Caco-2 (cell line): ENCODE measurements at regions not wholly inside any gene's neighbourhood (a gene's known extent, or its start where the extent isn't known, plus 50 kb on each side); places are given as distances from the start of the nearest gene placed in this dataset.

Experiments used
- BruUV-seq: library from RNA; stranded (reverse); fragments of 400-500 nt; replicated peaks from 2 replicates; lab custom pipeline; 2021; lab: Mats Ljungman, UMichigan
- CTCF ChIA-PET: fragments of 300-600 bp; sonication (Branson Sonifier 250); formaldehyde crosslinking; loops from one replicate; lab custom pipeline; 2022; ENCODE audit warnings: antibody characterized with exemption; lab: Charles Lee
- POLR2A ChIA-PET: fragments of 300-600 bp; sonication (Branson Sonifier 250); formaldehyde crosslinking; loops from one replicate; lab custom pipeline; 2022; ENCODE audit warnings: antibody characterized with exemption; lab: Charles Lee
- DNase-seq, 2 experiments: peaks; one replicate each; pipeline versions ENCODE4 v3.0.0 to v3.0.0-alpha.2; 2020 to 2022
- H3K27me3 ChIP-seq: replicated peaks from 2 replicates; pipeline ENCODE4 v1.6.0; 2011; ENCODE audit warnings: low read length; ENCODE audit not compliant: control insufficient read depth, insufficient read depth
- H3K36me3 ChIP-seq: 2 replicates; pipeline ENCODE4 v1.5.1; 2011; ENCODE audit warnings: low read length; ENCODE audit not compliant: control insufficient read depth, insufficient read depth
- H3K4me1 ChIP-seq: fragments of 250-450 bp; sonication (Bioruptor Pico); 2 replicates; pipeline ENCODE4 v1.5.1; 2020; ENCODE audit warnings: mild to moderate bottlenecking
- H3K4me3 ChIP-seq: 2 replicates; pipeline ENCODE4 v1.5.1; 2011; ENCODE audit warnings: low read depth, mild to moderate bottlenecking, control low read depth, low read length
- H3K9me3 ChIP-seq: fragments of 250-450 bp; sonication (Bioruptor Pico); 2 replicates; pipeline ENCODE4 v1.5.1; 2020; ENCODE audit warnings: mild to moderate bottlenecking, moderate library complexity
- H3K27ac Mint-ChIP-seq: one replicate; pipeline ENCODE4 v1.8.0; 2022; ENCODE audit warnings: mixed read lengths; ENCODE audit not compliant: unreplicated experiment
- H3K27me3 Mint-ChIP-seq: one replicate; pipeline ENCODE4 v1.8.0; 2022; ENCODE audit warnings: mixed read lengths; ENCODE audit not compliant: insufficient read depth, unreplicated experiment
- H3K36me3 Mint-ChIP-seq: one replicate; pipeline ENCODE4 v1.8.0; 2022; ENCODE audit warnings: mild to moderate bottlenecking, mixed read lengths; ENCODE audit not compliant: insufficient read depth, unreplicated experiment
- H3K4me1 Mint-ChIP-seq: one replicate; pipeline ENCODE4 v1.8.0; 2022; ENCODE audit warnings: low read depth, mixed read lengths; ENCODE audit not compliant: unreplicated experiment
- H3K4me3 Mint-ChIP-seq: one replicate; pipeline ENCODE4 v1.8.0; 2022; ENCODE audit warnings: mild to moderate bottlenecking, moderate library complexity, mixed read lengths; ENCODE audit not compliant: unreplicated experiment
- H3K9me3 Mint-ChIP-seq: one replicate; pipeline ENCODE4 v1.8.0; 2022; ENCODE audit warnings: mixed read lengths; ENCODE audit not compliant: unreplicated experiment
- intact Hi-C: fragments of 100-400 bp; cut with micrococcal nuclease; formaldehyde crosslinking; loops from one replicate; pipeline ENCODE4 v1.10.0; 2022; ENCODE audit not compliant: unreplicated experiment
- TF ChIP-seq, protein P1 (sequence below), 2 experiments: fragments of 200-600 bp in 1 of 2; IDR thresholded peaks; 1 replicate in 1 of 2; 2 replicates in 1 of 2; pipeline versions ENCODE4 v1.5.1 to v1.8.0; 2011 to 2022; ENCODE audit warnings: antibody characterized with exemption in 1 of 2, control low read depth in 1 of 2, inconsistent platforms in 1 of 2, low read depth in 1 of 2, low read length in 1 of 2, mild to moderate bottlenecking in 1 of 2, moderate library complexity in 1 of 2; ENCODE audit not compliant: insufficient read depth in 1 of 2, severe bottlenecking in 1 of 2, unreplicated experiment in 1 of 2

DNA sequence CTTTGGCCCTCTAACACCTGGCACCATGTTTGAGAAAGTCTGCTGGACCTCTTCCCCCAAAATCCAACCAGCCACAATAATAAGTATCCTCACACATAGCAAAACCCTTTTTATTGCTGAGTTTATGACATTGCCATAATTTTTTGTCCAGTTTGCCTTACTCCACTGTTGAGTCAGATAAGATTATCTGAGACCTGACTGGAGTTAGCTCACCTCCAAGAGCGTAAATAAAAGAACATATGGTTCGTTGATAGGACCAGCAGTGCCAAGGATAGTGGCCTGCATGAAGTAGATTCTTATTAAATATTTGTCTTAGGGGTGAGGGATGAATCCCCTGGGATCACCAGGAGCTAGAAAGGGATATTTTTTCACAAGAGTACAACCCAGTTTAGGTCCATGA is 510.6 kb upstream of the MPDZ start:
- Mint-ChIP-seq H3K9me3 (peaks cover 9% of the 10 kb centered on the region), H3K4me3 (no peak overlapping the region), H3K27ac (no peak overlapping the region), H3K27me3 (no peaks in the 10 kb centered on the region), H3K36me3 (no peaks in the 10 kb centered on the region), H3K4me1 (no peaks in the 10 kb centered on the region)
- intact Hi-C loops: no loop called here
- ChIA-PET POLR2A (no interaction called here), CTCF (no interaction called here)
- Histone ChIP-seq H3K36me3 (no peaks in the 10 kb centered on the region), H3K4me1 (no peaks in the 10 kb centered on the region), H3K27me3 (no peaks in the 10 kb centered on the region), H3K4me3 (no peak overlapping the region), H3K9me3 (no peaks in the 10 kb centered on the region)
- BruUV-seq: no TSS peak
- TF ChIP-seq, protein P1, sequence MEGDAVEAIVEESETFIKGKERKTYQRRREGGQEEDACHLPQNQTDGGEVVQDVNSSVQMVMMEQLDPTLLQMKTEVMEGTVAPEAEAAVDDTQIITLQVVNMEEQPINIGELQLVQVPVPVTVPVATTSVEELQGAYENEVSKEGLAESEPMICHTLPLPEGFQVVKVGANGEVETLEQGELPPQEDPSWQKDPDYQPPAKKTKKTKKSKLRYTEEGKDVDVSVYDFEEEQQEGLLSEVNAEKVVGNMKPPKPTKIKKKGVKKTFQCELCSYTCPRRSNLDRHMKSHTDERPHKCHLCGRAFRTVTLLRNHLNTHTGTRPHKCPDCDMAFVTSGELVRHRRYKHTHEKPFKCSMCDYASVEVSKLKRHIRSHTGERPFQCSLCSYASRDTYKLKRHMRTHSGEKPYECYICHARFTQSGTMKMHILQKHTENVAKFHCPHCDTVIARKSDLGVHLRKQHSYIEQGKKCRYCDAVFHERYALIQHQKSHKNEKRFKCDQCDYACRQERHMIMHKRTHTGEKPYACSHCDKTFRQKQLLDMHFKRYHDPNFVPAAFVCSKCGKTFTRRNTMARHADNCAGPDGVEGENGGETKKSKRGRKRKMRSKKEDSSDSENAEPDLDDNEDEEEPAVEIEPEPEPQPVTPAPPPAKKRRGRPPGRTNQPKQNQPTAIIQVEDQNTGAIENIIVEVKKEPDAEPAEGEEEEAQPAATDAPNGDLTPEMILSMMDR (IDR thresholded peaks at IDR 0.05; ENCODE audit: insufficient read depth in 1 of 2, low read depth in 1 of 2, low read length in 1 of 2, severe bottlenecking in 1 of 2, unreplicated experiment in 1 of 2): no peak
- no peak for DNase-seq

DNA sequence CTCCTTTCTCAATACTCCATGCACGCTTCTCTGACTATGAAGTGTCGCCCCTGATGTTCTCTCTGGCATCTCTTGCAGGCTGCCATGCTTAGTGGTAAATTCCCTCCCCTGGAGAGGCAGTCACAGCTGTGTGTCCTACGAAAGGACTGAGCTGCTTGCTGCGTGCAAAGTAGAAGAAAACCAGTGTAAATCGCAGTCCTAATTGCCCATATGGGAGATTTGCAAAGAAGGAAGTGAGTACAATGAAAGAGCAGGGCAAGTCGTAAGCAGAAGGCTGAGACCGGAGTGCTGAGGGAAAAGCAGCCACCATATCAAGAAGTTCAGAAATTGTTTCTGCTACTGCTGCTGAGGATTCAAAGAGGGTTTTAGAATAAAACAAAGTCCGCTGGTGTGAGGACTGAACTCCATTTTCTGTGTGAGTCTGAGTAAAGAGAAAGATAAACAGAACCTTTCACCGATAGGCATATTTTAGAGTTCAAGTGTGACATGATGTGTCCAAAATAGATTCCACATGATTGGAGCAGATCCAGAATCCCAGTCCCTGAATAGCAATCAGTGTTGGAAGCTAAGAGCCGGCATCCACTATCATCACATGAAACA is 507.8 kb upstream of the MPDZ start:
- peaks cover under 1% of the 10 kb centered on the region for H3K9me3 Mint-ChIP-seq
- ChIA-PET CTCF (no interaction called here), POLR2A (no interaction called here)
- TF ChIP-seq, protein P1 (IDR thresholded peaks at IDR 0.05; ENCODE audit: insufficient read depth in 1 of 2, low read depth in 1 of 2, low read length in 1 of 2, severe bottlenecking in 1 of 2, unreplicated experiment in 1 of 2): no peak
- H3K27ac Mint-ChIP-seq: no peak overlapping the region
- H3K27me3 Mint-ChIP-seq: no peaks in the 10 kb centered on the region
- no peaks in the 10 kb centered on the region for H3K36me3 Mint-ChIP-seq
- Histone ChIP-seq H3K36me3 (no peaks in the 10 kb centered on the region), H3K4me1 (no peaks in the 10 kb centered on the region), H3K9me3 (no peaks in the 10 kb centered on the region), H3K27me3 (no peaks in the 10 kb centered on the region), H3K4me3 (no peak overlapping the region)
- no peak for DNase-seq
- H3K4me1 Mint-ChIP-seq: no peaks in the 10 kb centered on the region
- intact Hi-C loops: no loop called here
- H3K4me3 Mint-ChIP-seq: no peak overlapping the region
- BruUV-seq: no TSS peak

DNA sequence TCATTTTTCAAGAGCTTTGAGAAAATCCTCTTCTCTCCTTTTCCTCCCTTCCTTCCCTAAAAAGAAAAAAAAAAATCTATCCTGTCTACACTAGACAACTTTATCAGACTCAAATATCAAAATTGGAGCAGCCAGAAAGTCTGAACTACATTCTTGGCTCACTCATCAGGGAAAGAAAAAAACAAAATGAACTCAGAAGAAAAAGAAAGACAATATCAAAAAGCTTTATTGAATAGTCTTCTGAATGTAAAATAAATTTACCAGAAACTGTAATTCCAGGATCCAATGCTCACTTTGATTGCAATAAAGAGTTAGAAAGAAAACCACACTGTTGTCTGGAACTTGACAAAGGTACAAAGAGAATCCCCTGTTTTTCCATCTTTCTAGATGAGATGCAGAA is 507.2 kb upstream of the MPDZ start:
- Histone ChIP-seq H3K9me3 (no peaks in the 10 kb centered on the region), H3K4me3 (no peak overlapping the region), H3K27me3 (no peaks in the 10 kb centered on the region), H3K36me3 (no peaks in the 10 kb centered on the region), H3K4me1 (no peaks in the 10 kb centered on the region)
- Mint-ChIP-seq H3K4me3 (no peak overlapping the region), H3K27ac (no peak overlapping the region), H3K9me3 (no peaks in the 10 kb centered on the region), H3K4me1 (no peaks in the 10 kb centered on the region), H3K27me3 (no peaks in the 10 kb centered on the region), H3K36me3 (no peaks in the 10 kb centered on the region)
- no peak for DNase-seq
- ChIA-PET POLR2A (no interaction called here), CTCF (no interaction called here)
- BruUV-seq: no TSS peak
- TF ChIP-seq, protein P1 (IDR thresholded peaks at IDR 0.05; ENCODE audit: insufficient read depth in 1 of 2, low read depth in 1 of 2, low read length in 1 of 2, severe bottlenecking in 1 of 2, unreplicated experiment in 1 of 2): no peak
- intact Hi-C loops: no loop called here
